CD4-positive, alpha-beta T cell treated with Interleukin-15 for 4 hours (primary cell): ENCODE measurements at regions not wholly inside any gene's neighbourhood (a gene's known extent, or its start where the extent isn't known, plus 50 kb on each side); places are given as distances from the start of the nearest gene placed in this dataset.

Source experiments
- DNase-seq: peaks from one replicate; pipeline ENCODE4 v3.0.0-alpha.2; 2020; ENCODE audit warnings: low spot score

GRCh38 chr7:155181768-155182167 is 111.6 kb downstream of the HTR5A start:
- no peak for DNase-seq

- DNase-seq, result no peak
Measured at GRCh38 chr7:155182406-155182970, 112.4 kb downstream of the HTR5A start.

- DNase-seq, result no peak
Measured at GRCh38 chr7:155183655-155184054, 113.5 kb downstream of the HTR5A start.

GRCh38 chr7:155184923-155185322 is 112.8 kb upstream of the INSIG1 start:
- DNase-seq, result no peak

- DNase-seq, result no peak
Measured at GRCh38 chr7:155187061-155187785, 110.5 kb upstream of the INSIG1 start.

GRCh38 chr7:155188357-155188756 is 109.3 kb upstream of the INSIG1 start:
- DNase-seq, result no peak

- no peak for DNase-seq
Measured at GRCh38 chr7:155188821-155189581, 108.7 kb upstream of the INSIG1 start.

GRCh38 chr7:155189590-155189989 is 108.1 kb upstream of the INSIG1 start:
- no peak for DNase-seq

- DNase-seq, result peak; percentile 63
Measured at GRCh38 chr7:155190688-155191087, 107.0 kb upstream of the INSIG1 start.

- no peak for DNase-seq
Measured at GRCh38 chr7:155191137-155191536, 106.5 kb upstream of the INSIG1 start.

GRCh38 chr7:155191901-155192478 is 105.7 kb upstream of the INSIG1 start:
- DNase-seq, result no peak

GRCh38 chr7:155192961-155193640 is 104.6 kb upstream of the INSIG1 start:
- DNase-seq, result no peak

- no peak for DNase-seq
Measured at GRCh38 chr7:155193716-155194115, 104.0 kb upstream of the INSIG1 start.

- no peak for DNase-seq
Measured at GRCh38 chr7:155194382-155195140, 103.1 kb upstream of the INSIG1 start.

- no peak for DNase-seq
Measured at GRCh38 chr7:155195939-155196523, 101.6 kb upstream of the INSIG1 start.

GRCh38 chr7:155198196-155198892 is 99.3 kb upstream of the INSIG1 start:
- no peak for DNase-seq

GRCh38 chr7:155198901-155199845 is 98.5 kb upstream of the INSIG1 start:
- DNase-seq, result peak; percentile 14

GRCh38 chr7:155201325-155202087 is 96.2 kb upstream of the INSIG1 start:
- DNase-seq, result no peak
